Vagina (tissue), 2 donors: ENCODE measurements at regions not wholly inside any gene's neighbourhood (a gene's known extent, or its start where the extent isn't known, plus 50 kb on each side); places are given as distances from the start of the nearest gene placed in this dataset.

ENCODE experiments used
- DNase-seq, 2 donors: peaks; one replicate each; pipeline ENCODE4 v3.0.0-alpha.2; 2017; ENCODE audit errors: extremely low spot score in 2 of 2
- H3K27ac ChIP-seq: fragments of 200-600 bp; sonication (generic); one replicate; pipeline ENCODE4 v1.5.1; 2019
- H3K27me3 ChIP-seq: fragments of 200-600 bp; sonication (generic); one replicate; pipeline ENCODE4 v1.5.1; 2019
- H3K36me3 ChIP-seq, 2 donors: fragments of 200-600 bp; sonication (generic); one replicate each; pipeline ENCODE4 v1.5.1; 2017 to 2019
- H3K4me1 ChIP-seq: fragments of 200-600 bp; sonication (generic); one replicate; pipeline ENCODE4 v1.5.1; 2019
- H3K4me3 ChIP-seq, 2 donors: fragments of 200-600 bp; sonication (generic); 1 replicate in 1 of 2; 2 replicates in 1 of 2; pipeline ENCODE4 v1.5.1; 2016 to 2019
- H3K9me3 ChIP-seq: fragments of 200-600 bp; sonication (generic); one replicate; pipeline ENCODE4 v1.5.1; 2019
- POLR2A ChIP-seq, 2 donors: fragments of 450-650 bp; IDR thresholded peaks; one replicate each; pipeline ENCODE4 v1.6.1; 2017; ENCODE audit warnings: antibody characterized with exemption in 2 of 2, mild to moderate bottlenecking in 2 of 2, moderate library complexity in 2 of 2
- POLR2AphosphoS5 ChIP-seq, 2 donors: sonication (generic); formaldehyde crosslinking; IDR thresholded peaks; one replicate each; pipeline ENCODE4 v1.9.0; 2017; ENCODE audit warnings: antibody characterized with exemption in 2 of 2, mild to moderate bottlenecking in 2 of 2, low read depth in 1 of 2; ENCODE audit not compliant: insufficient read depth in 1 of 2
- intact Hi-C: fragments of 100-400 bp; cut with DNase I; formaldehyde crosslinking; loops from one replicate; pipeline ENCODE4 v1.15.1; 2023
- TF ChIP-seq, protein P1 (sequence below), 3 experiments: fragments of 450-650 bp in 2 of 3; fragments of 200-600 bp in 1 of 3; sonication (generic) in 1 of 3; IDR thresholded peaks; one replicate each; pipeline ENCODE4 v1.5.1; 2017 to 2019; ENCODE audit warnings: antibody characterized with exemption in 3 of 3, mild to moderate bottlenecking in 2 of 3, moderate library complexity in 2 of 3

DNA sequence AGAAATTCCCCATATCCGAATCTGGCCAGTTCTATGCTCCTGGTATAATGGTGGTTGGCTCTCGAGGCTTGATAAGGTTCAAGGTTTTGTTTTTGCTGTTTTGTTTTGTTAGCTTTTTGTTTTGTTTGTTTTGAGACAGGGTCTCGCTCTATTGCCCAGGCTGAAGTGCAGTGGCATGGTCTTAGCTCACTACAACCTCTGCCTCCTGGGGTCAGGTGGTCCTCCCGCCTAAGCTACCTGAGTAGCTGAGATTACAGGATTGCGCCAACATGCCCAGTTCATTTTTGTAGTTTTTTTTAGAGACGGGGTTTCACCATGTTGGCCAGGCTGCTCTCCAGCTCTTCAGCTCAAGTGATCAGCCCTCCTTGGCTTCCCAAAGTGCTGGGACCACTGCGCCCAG lies 109.1 kb upstream of the ERRFI1 start:
- H3K4me1 ChIP-seq: peaks cover 37% of the 10 kb centered on the region

GRCh38 chr1:8134546-8135235 lies 108.6 kb upstream of the ERRFI1 start:
- H3K36me3 ChIP-seq: no peaks in the 10 kb centered on the region
- H3K27me3 ChIP-seq: no peaks in the 10 kb centered on the region
- H3K4me1 ChIP-seq: peaks cover 37% of the 10 kb centered on the region
- intact Hi-C loops: loop anchor here (2.0 to 5.0 kb wide), 2 partner anchors 18 to 68 kb away; no protein-coding TSS in a partner anchor
- H3K9me3 ChIP-seq: no peaks in the 10 kb centered on the region
- H3K4me3 ChIP-seq: no peak overlapping the region
- TF ChIP-seq, protein P1, sequence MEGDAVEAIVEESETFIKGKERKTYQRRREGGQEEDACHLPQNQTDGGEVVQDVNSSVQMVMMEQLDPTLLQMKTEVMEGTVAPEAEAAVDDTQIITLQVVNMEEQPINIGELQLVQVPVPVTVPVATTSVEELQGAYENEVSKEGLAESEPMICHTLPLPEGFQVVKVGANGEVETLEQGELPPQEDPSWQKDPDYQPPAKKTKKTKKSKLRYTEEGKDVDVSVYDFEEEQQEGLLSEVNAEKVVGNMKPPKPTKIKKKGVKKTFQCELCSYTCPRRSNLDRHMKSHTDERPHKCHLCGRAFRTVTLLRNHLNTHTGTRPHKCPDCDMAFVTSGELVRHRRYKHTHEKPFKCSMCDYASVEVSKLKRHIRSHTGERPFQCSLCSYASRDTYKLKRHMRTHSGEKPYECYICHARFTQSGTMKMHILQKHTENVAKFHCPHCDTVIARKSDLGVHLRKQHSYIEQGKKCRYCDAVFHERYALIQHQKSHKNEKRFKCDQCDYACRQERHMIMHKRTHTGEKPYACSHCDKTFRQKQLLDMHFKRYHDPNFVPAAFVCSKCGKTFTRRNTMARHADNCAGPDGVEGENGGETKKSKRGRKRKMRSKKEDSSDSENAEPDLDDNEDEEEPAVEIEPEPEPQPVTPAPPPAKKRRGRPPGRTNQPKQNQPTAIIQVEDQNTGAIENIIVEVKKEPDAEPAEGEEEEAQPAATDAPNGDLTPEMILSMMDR (IDR thresholded peaks at IDR 0.05): no peak
- TF ChIP-seq POLR2AphosphoS5 (IDR thresholded peaks at IDR 0.05; ENCODE audit: insufficient read depth in 1 of 2, low read depth in 1 of 2): no peak
- TF ChIP-seq POLR2A (IDR thresholded peaks at IDR 0.05): no peak
- no peak for DNase-seq
- H3K27ac ChIP-seq: peak overlapping the region; percentile 87

More for the DNA sequence above, 109.1 kb upstream of the ERRFI1 start:
- DNase-seq: no peak
- Histone ChIP-seq H3K4me3 (no peak overlapping the region), H3K27ac (peak overlapping the region; percentile 87), H3K36me3 (no peaks in the 10 kb centered on the region), H3K27me3 (no peaks in the 10 kb centered on the region), H3K9me3 (no peaks in the 10 kb centered on the region)
- intact Hi-C loops: loop anchor here (2.0 kb wide), 1 partner anchor 18 kb away; no protein-coding TSS in a partner anchor
- TF ChIP-seq, protein P1 (IDR thresholded peaks at IDR 0.05): no peak
- no peak for TF ChIP-seq POLR2AphosphoS5 (IDR thresholded peaks at IDR 0.05; ENCODE audit: insufficient read depth in 1 of 2, low read depth in 1 of 2)
- TF ChIP-seq POLR2A (IDR thresholded peaks at IDR 0.05): no peak

DNA sequence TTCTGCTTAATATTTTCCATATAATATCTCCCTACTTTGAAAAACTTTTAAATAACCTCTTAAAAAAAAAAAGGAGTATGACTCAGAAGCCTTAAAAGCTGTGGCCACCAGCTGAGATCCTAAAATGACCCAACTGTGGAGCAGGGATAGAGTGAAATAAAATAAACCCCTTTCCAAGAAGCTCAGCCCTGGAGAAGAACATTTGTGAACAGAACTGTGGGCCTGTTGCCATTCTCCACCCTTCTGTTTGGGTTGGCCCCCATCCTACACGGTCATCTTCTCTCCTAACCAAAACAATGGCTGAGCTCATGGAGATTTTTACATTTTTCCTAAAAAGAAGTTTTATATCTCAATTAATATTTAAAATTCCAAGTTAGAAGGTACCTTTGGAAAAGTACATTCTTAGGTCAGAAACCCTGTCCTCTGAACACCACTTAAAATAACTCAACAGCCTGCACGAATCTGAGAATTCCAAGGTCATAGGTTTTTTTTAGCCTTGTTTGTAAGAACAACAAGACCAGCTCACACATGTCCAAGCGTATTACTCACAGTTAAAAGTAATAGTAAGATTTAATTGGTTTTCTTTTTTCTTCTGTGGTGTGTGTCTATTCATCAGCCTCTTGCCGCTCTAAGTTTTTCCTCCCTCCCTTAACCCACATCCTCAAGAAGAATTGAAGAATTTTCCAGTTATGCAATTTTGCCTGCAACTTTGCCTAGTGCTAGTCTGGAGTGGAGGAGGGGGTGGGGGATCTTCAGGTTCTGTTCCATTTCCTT lies 107.7 kb upstream of the ERRFI1 start:
- intact Hi-C loops: loop anchor here (2.0 to 5.0 kb wide), 2 partner anchors 17 to 68 kb away; no protein-coding TSS in a partner anchor
- H3K27ac ChIP-seq: peak overlapping the region; percentile 87

DNA sequence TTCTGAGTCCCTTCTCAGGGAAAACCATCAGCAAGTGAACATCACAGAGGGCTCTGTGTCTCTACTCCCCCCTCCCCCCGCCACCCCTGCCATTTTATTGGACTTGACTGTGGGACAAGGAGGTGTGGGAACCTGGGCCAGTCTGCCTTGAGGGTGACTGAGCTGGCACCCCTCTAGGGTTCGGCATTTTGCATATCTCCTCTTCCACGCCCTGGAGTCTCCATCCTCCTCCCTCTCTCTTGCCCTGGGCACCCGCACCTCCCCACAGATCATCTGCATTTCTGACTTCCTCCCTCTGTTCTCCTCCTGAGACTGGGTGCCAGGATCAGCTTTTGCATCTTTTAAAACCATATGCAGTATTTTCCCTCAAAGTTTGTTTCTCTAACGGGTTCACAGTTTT lies 107.1 kb upstream of the ERRFI1 start:
- H3K4me1 ChIP-seq: peaks cover 37% of the 10 kb centered on the region

More for the DNA sequence above, 107.7 kb upstream of the ERRFI1 start:
- Histone ChIP-seq H3K4me1 (peaks cover 37% of the 10 kb centered on the region), H3K4me3 (no peak overlapping the region), H3K36me3 (no peaks in the 10 kb centered on the region), H3K9me3 (no peaks in the 10 kb centered on the region), H3K27me3 (no peaks in the 10 kb centered on the region)
- peak; percentile 24 to 76 for TF ChIP-seq POLR2AphosphoS5 (IDR thresholded peaks at IDR 0.05; ENCODE audit: insufficient read depth in 1 of 2, low read depth in 1 of 2)
- TF ChIP-seq, protein P1 (IDR thresholded peaks at IDR 0.05): no peak
- DNase-seq: no peak

More for the DNA sequence above, 107.1 kb upstream of the ERRFI1 start:
- H3K9me3 ChIP-seq: no peaks in the 10 kb centered on the region
- TF ChIP-seq POLR2AphosphoS5 (IDR thresholded peaks at IDR 0.05; ENCODE audit: insufficient read depth in 1 of 2, low read depth in 1 of 2): peak in 1 of 2 donors; percentile 10
- TF ChIP-seq, protein P1 (IDR thresholded peaks at IDR 0.05): no peak
- TF ChIP-seq POLR2A (IDR thresholded peaks at IDR 0.05): no peak
- peak overlapping the region in 1 of 2 donors; percentile 18 for H3K4me3 ChIP-seq
- intact Hi-C loops: loop anchor here (5.0 kb wide), 1 partner anchor 69 kb away; no protein-coding TSS in a partner anchor
- peak overlapping the region; percentile 87 for H3K27ac ChIP-seq
- DNase-seq: no peak
- H3K27me3 ChIP-seq: no peaks in the 10 kb centered on the region
- H3K36me3 ChIP-seq: no peaks in the 10 kb centered on the region
